ENCODE measurements at regions not wholly inside any gene's neighbourhood (a gene's known extent, or its start where the extent isn't known, plus 50 kb on each side); places are given as distances from the start of the nearest gene placed in this dataset.

DNA sequence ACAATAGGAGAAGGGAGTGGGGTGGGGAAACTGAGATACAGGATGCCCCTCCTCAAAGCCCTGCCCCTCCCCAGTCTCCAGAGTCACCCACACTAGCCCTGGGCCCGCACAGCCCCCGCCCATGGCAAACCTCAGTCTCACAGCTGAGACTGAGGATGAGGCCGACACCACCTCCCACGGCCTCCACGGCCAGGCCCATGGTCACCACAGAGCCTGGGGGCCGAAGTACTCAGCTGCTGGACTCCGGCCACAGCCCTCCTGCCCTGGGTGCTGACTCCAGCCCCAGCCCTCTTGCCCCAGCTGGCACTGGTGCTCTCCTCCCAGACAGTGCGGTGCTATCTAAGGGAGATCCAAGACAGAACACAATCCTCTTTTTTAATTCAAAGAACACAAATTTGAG lies 176.1 kb downstream of the TTLL2 start:
- BruUV-seq (replicated peaks) = no TSS peak
- Histone ChIP-seq H4K20me1 (ENCODE audit: insufficient read depth, low read length) (no peaks in the 10 kb centered on the region), H3K4me1 (ENCODE audit: insufficient read depth, low read length) (peaks cover 89% of the 10 kb centered on the region), H3K27me3 (ENCODE audit: control insufficient read depth in 1 of 2, insufficient read depth in 2 of 2, low read length in 2 of 2) (no peaks in the 10 kb centered on the region), H3K4me3 (replicated peaks in 1 of 3; ENCODE audit: insufficient read depth in 1 of 3, low read depth in 2 of 3, low read length in 3 of 3) (no peak overlapping the region), H3K36me3 (replicated peaks in 1 of 2; ENCODE audit: control insufficient read depth in 1 of 2, insufficient read depth in 2 of 2, low read length in 2 of 2) (no peaks in the 10 kb centered on the region), H3K9ac (ENCODE audit: insufficient read depth, low read depth, low read length) (no peak overlapping the region), H3K9me3 (ENCODE audit: low read length) (no peaks in the 10 kb centered on the region), H2AFZ (ENCODE audit: low read length) (no peak overlapping the region), H3K79me2 (ENCODE audit: insufficient read depth, low read length) (no peaks in the 10 kb centered on the region), H3K27ac (ENCODE audit: extremely low read length, insufficient read depth, low read length) (no peak overlapping the region), H3K4me2 (ENCODE audit: low read depth, low read length) (no peak overlapping the region)
- in situ Hi-C loops (cut with HindIII; ENCODE audit: extremely low pct_ligation_motif_present, low pct_unique_long_range_greater_than_20kb) (no loop called here), intact Hi-C loops (cut with micrococcal nuclease; ENCODE audit: unreplicated experiment) (loop anchor here (5.0 kb wide), 2 partner anchors 326 to 396 kb away; partner anchors contain the start of gene AFDN)
- 0 out of 2 replicates have a peak, but pooled peaks have one; percentile 33 for TF ChIP-seq ZNF768 (CRISPR knock-in tag; IDR thresholded peaks at IDR 0.05)
- TF ChIP-seq, protein P1, sequence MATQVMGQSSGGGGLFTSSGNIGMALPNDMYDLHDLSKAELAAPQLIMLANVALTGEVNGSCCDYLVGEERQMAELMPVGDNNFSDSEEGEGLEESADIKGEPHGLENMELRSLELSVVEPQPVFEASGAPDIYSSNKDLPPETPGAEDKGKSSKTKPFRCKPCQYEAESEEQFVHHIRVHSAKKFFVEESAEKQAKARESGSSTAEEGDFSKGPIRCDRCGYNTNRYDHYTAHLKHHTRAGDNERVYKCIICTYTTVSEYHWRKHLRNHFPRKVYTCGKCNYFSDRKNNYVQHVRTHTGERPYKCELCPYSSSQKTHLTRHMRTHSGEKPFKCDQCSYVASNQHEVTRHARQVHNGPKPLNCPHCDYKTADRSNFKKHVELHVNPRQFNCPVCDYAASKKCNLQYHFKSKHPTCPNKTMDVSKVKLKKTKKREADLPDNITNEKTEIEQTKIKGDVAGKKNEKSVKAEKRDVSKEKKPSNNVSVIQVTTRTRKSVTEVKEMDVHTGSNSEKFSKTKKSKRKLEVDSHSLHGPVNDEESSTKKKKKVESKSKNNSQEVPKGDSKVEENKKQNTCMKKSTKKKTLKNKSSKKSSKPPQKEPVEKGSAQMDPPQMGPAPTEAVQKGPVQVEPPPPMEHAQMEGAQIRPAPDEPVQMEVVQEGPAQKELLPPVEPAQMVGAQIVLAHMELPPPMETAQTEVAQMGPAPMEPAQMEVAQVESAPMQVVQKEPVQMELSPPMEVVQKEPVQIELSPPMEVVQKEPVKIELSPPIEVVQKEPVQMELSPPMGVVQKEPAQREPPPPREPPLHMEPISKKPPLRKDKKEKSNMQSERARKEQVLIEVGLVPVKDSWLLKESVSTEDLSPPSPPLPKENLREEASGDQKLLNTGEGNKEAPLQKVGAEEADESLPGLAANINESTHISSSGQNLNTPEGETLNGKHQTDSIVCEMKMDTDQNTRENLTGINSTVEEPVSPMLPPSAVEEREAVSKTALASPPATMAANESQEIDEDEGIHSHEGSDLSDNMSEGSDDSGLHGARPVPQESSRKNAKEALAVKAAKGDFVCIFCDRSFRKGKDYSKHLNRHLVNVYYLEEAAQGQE (IDR thresholded peaks at IDR 0.05; ENCODE audit: borderline replicate concordance in 1 of 2, low read depth in 1 of 2, low read length in 2 of 2) = no peak
- TF ChIP-seq, protein P2, sequence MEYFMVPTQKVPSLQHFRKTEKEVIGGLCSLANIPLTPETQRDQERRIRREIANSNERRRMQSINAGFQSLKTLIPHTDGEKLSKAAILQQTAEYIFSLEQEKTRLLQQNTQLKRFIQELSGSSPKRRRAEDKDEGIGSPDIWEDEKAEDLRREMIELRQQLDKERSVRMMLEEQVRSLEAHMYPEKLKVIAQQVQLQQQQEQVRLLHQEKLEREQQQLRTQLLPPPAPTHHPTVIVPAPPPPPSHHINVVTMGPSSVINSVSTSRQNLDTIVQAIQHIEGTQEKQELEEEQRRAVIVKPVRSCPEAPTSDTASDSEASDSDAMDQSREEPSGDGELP (IDR thresholded peaks at IDR 0.05; ENCODE audit: borderline replicate concordance, low read depth) = 0 out of 2 replicates have a peak, but pooled peaks have one; percentile 23
- CTCF ChIA-PET (ENCODE audit: low intra/inter-chr PET ratio, low total read pairs) = no interaction called here
- no peak for FAIRE-seq
- 87% methylated on average over 8 of the region's 8 CpGs for WGBS (ENCODE audit: low lambda C conversion rate)
- DNase-seq (ENCODE audit: low spot score) = no peak
- POLR2A ChIA-PET = interaction anchor here (0.8 to 1.0 kb wide), 3 partner anchors 59 to 235 kb away, joined by 3 to 4 read pairs (median 3); no protein-coding TSS in a partner anchor
- no peak for ATAC-seq
